CD4-positive, CD25-positive, alpha-beta regulatory T cell (primary cell): ENCODE measurements at regions not wholly inside any gene's neighbourhood (a gene's known extent, or its start where the extent isn't known, plus 50 kb on each side); places are given as distances from the start of the nearest gene placed in this dataset.

ENCODE experiments used
- ATAC-seq, 2 donors: fragments of 150-1000 bp; cut with Tn5 transposase; one replicate each; pipeline ENCODE4 v1.10.0; 2021; ENCODE audit warnings: low read depth in 2 of 2, moderate number of reproducible peaks in 2 of 2, moderate library complexity in 1 of 2
- DNase-seq, 3 donors: peaks; one replicate each; pipeline versions ENCODE4 v3.0.0 to v3.0.0-alpha.2; 2012 to 2022; ENCODE audit warnings: mixed read lengths in 1 of 3
- H3K27ac ChIP-seq: one replicate; pipeline ENCODE4 v1.7.0; 2013; ENCODE audit warnings: mild to moderate bottlenecking, low read length; ENCODE audit not compliant: insufficient read depth, poor library complexity, severe bottlenecking
- H3K27me3 ChIP-seq: one replicate; pipeline ENCODE4 v1.7.0; 2013; ENCODE audit warnings: low read length; ENCODE audit not compliant: control insufficient read depth, insufficient read depth
- H3K36me3 ChIP-seq: one replicate; pipeline ENCODE4 v1.7.0; 2013; ENCODE audit warnings: mild to moderate bottlenecking, low read length, moderate library complexity; ENCODE audit not compliant: control insufficient read depth, insufficient read depth
- H3K4me1 ChIP-seq: 2 replicates; pipeline ENCODE4 v1.7.0; 2013; ENCODE audit warnings: mild to moderate bottlenecking, low read length; ENCODE audit not compliant: insufficient read depth, control insufficient read depth, poor library complexity, severe bottlenecking
- H3K4me3 ChIP-seq: one replicate; pipeline ENCODE4 v1.7.0; 2013; ENCODE audit warnings: low read depth, mild to moderate bottlenecking, low read length, moderate library complexity
- H3K9me3 ChIP-seq, 2 experiments: 1 replicate in 1 of 2; 2 replicates in 1 of 2; pipeline ENCODE4 v1.7.0; 2013; ENCODE audit warnings: low read length in 2 of 2, mild to moderate bottlenecking in 1 of 2, moderate library complexity in 1 of 2; ENCODE audit not compliant: control insufficient read depth in 2 of 2
- H3K27ac Mint-ChIP-seq, 3 donors: one replicate each; pipeline ENCODE4 v1.8.0; 2020 to 2022; ENCODE audit warnings: mild to moderate bottlenecking in 3 of 3, mixed read lengths in 3 of 3, moderate library complexity in 2 of 3
- H3K27me3 Mint-ChIP-seq: one replicate; pipeline ENCODE4 v1.8.0; 2022; ENCODE audit warnings: mild to moderate bottlenecking, mixed read lengths
- H3K36me3 Mint-ChIP-seq: one replicate; pipeline ENCODE4 v1.8.0; 2020; ENCODE audit warnings: mixed read lengths
- H3K4me1 Mint-ChIP-seq, 4 donors: one replicate each; pipeline ENCODE4 v1.8.0; 2020 to 2022; ENCODE audit warnings: mixed read lengths in 4 of 4, mild to moderate bottlenecking in 1 of 4
- H3K4me3 Mint-ChIP-seq, 4 donors: one replicate each; pipeline ENCODE4 v1.8.0; 2020 to 2022; ENCODE audit warnings: mild to moderate bottlenecking in 4 of 4, mixed read lengths in 4 of 4, moderate library complexity in 3 of 4
- H3K9me3 Mint-ChIP-seq, 7 donors: one replicate each; pipeline ENCODE4 v1.8.0; 2020 to 2022; ENCODE audit warnings: mixed read lengths in 7 of 7, mild to moderate bottlenecking in 3 of 7, moderate library complexity in 2 of 7

DNA sequence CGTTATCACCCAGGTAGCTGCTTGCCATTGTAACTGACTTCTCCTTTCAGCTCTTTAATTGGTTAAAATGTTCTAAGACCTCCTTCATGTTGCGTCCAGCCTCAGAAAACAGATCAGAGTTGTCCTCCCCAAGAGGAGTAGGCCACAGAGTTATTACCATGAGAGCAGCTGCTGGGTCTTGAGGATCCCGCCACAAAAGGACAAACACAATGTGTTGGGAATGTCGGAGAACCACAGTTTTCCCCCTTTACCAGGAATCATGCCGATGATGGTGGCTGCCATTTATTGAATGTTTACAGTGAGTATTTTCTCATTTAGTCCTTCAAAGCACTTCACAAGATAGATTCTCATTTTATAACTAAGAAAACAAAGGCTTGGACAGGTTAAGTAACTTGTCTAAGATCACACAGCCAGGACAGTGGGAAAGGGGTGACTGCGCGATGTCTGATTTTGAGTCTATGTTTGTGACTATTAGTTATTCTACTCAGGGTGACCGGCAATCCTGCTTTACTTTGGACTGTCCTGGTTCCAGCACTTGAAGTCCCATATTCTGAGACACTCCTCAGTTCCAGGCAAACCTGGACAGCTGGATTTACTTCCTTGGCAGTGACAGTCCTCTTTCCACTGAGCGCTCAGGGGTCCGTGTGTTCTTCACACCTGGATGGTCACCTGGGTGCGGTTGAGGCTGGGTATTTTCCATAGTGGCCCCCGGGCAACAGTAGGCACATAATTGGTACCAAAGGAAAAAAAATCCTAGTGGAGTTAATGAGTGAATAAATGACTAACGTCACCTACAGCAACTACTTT, 93.6 kb downstream of the LIPG start:
- no peaks in the 10 kb centered on the region for H3K4me1 ChIP-seq
- Mint-ChIP-seq H3K4me3 (peak overlapping the region in 1 of 4 donors; percentile 7), H3K36me3 (no peaks in the 10 kb centered on the region), H3K4me1 (peaks cover 0 to 3% (median 1%) of the 10 kb centered on the region in 4 donors), H3K9me3 (no peaks in the 10 kb centered on the region), H3K27ac (no peak overlapping the region), H3K27me3 (peaks cover 19% of the 10 kb centered on the region)
- no peak for ATAC-seq
- H3K27ac ChIP-seq: no peak overlapping the region
- peaks cover 2% of the 10 kb centered on the region for H3K27me3 ChIP-seq
- H3K36me3 ChIP-seq: no peaks in the 10 kb centered on the region
- H3K9me3 ChIP-seq: no peaks in the 10 kb centered on the region
- H3K4me3 ChIP-seq: no peak overlapping the region
- no peak for DNase-seq

DNA sequence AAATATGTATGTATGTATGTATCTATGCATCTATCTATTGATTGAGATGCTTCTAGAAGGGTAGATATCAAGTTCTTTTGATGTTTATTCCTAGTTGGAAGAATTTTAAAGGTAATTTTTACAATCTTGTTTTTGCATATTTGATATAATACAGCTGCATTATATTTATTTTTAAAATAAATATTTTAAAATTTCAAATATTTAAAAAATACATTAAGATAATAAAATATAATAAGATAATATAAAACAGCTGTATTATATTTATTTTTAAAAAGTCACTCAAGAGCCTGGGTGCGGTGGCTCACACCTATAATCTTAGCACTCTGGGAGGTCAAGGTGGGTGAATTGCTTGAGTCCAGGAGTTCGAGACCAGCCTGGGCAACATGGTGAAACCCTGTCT, 92.5 kb downstream of the LIPG start:
- H3K4me3 Mint-ChIP-seq: no peak overlapping the region
- H3K27ac Mint-ChIP-seq: no peak overlapping the region
- H3K4me1 Mint-ChIP-seq: peaks cover 0 to 3% (median 1%) of the 10 kb centered on the region in 4 donors
- ATAC-seq: no peak
- H3K27me3 Mint-ChIP-seq: peaks cover 15% of the 10 kb centered on the region
- no peak for DNase-seq
- Histone ChIP-seq H3K4me1 (no peaks in the 10 kb centered on the region), H3K36me3 (no peaks in the 10 kb centered on the region), H3K4me3 (no peak overlapping the region), H3K27me3 (no peaks in the 10 kb centered on the region), H3K9me3 (no peaks in the 10 kb centered on the region), H3K27ac (no peak overlapping the region)
- H3K36me3 Mint-ChIP-seq: no peaks in the 10 kb centered on the region
- H3K9me3 Mint-ChIP-seq: no peaks in the 10 kb centered on the region

DNA sequence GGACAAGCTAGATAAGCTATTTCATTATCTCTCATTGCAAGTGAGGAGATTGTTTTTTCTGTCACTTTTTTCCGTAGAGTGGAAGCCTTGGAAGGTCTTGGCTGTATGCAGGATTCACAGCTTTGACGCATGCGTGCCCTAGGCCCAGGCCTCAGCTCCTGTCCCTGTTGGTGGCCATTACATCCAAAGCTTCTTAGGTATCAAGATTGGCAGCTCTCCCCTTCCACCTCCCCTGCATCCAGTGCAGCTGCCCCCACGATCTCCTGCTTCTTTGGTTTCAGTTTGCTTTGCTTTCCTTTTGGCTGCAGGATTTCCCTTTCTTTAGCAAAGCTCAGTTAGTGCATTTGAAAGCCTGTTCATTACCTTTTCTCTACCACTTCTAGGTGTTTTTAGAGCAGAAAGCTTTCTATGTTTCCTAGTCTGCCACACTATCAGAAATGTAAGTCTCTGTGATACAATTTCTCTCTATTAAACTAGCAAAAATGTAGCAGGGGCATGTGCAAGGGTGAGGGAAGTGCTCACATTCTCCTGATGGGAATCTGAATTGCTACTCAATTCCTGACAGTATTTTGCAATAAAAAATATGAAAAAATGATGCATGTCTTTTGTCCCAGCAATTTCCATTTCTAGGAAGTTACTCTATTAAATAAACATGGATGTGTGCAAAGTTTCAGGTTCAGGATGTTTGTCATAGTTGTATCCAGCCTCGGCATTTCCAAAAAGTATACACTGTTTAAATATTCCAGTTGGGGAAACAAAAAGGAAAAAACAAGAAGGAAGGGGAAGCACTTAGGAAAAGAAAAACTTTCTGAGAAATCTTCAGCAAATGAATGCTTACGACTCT, 91.2 kb downstream of the LIPG start:
- Mint-ChIP-seq H3K9me3 (no peaks in the 10 kb centered on the region), H3K27ac (peak overlapping the region in 1 of 3 donors; percentile 45), H3K36me3 (no peaks in the 10 kb centered on the region), H3K4me1 (peaks cover 0 to 3% (median 1%) of the 10 kb centered on the region in 4 donors), H3K27me3 (peaks cover 15% of the 10 kb centered on the region), H3K4me3 (no peak overlapping the region)
- DNase-seq: no peak
- no peaks in the 10 kb centered on the region for H3K36me3 ChIP-seq
- no peak overlapping the region for H3K4me3 ChIP-seq
- H3K4me1 ChIP-seq: no peaks in the 10 kb centered on the region
- H3K27me3 ChIP-seq: no peaks in the 10 kb centered on the region
- no peak overlapping the region for H3K27ac ChIP-seq
- no peak for ATAC-seq
- no peaks in the 10 kb centered on the region for H3K9me3 ChIP-seq

DNA sequence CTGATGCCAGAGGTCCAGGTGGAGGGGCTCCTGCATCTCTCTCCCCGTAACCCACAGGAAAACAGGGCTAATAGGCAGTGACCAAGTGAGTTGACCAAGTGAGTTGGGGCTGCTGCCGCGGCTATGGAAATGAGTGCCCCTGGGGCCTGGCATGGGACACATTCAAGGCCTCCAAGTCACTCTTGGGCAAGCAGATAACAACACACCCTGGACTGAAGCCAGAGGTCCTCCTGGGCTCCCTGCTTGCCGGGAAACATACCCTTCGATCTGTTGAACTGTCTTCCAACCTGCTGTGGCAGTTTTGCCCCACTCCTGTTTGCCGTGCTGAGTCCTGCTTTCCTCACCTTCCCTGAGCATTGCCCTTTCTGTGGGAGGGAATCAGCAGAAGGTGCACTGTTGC, 89.2 kb downstream of the LIPG start:
- Mint-ChIP-seq H3K36me3 (no peaks in the 10 kb centered on the region), H3K4me3 (no peak overlapping the region), H3K27ac (no peak overlapping the region), H3K9me3 (no peaks in the 10 kb centered on the region), H3K27me3 (peaks cover 15% of the 10 kb centered on the region), H3K4me1 (peaks cover 0 to 3% (median 1%) of the 10 kb centered on the region in 4 donors)
- no peak for DNase-seq
- H3K36me3 ChIP-seq: no peaks in the 10 kb centered on the region
- no peak overlapping the region for H3K4me3 ChIP-seq
- H3K4me1 ChIP-seq: no peaks in the 10 kb centered on the region
- H3K9me3 ChIP-seq: no peaks in the 10 kb centered on the region
- no peaks in the 10 kb centered on the region for H3K27me3 ChIP-seq
- H3K27ac ChIP-seq: no peak overlapping the region
- ATAC-seq: no peak

DNA sequence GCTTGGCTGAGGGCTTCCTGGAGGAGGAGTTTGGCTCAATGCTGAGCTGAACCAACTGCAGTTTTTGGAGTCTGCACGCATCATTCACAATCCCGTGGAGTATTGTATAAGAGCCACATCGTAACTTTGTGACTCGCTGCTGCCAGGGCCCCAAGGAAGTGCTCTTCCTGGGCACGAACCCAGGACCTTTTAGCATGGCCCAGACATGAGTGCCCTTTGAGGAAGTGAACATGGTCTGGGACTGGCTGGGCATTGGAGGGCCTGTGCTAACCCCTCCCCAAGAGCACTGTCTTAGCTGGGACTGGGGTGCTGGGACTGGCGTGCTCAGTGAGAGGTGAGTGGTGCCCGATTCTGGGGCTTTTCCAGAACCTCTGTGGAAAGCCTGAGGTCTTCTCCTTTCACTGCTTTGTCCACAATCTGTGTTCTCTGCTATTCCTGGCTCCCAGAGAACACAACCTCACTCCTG, 88.6 kb downstream of the LIPG start:
- ATAC-seq (no peak), DNase-seq (no peak)
- Histone ChIP-seq H3K4me3 (no peak overlapping the region), H3K36me3 (no peaks in the 10 kb centered on the region), H3K27ac (no peak overlapping the region), H3K27me3 (no peaks in the 10 kb centered on the region), H3K4me1 (no peaks in the 10 kb centered on the region), H3K9me3 (no peaks in the 10 kb centered on the region)
- Mint-ChIP-seq H3K27ac (no peak overlapping the region), H3K27me3 (peaks cover 15% of the 10 kb centered on the region), H3K9me3 (no peaks in the 10 kb centered on the region), H3K4me3 (no peak overlapping the region), H3K4me1 (peaks cover 0 to 3% (median 1%) of the 10 kb centered on the region in 4 donors), H3K36me3 (no peaks in the 10 kb centered on the region)

DNA sequence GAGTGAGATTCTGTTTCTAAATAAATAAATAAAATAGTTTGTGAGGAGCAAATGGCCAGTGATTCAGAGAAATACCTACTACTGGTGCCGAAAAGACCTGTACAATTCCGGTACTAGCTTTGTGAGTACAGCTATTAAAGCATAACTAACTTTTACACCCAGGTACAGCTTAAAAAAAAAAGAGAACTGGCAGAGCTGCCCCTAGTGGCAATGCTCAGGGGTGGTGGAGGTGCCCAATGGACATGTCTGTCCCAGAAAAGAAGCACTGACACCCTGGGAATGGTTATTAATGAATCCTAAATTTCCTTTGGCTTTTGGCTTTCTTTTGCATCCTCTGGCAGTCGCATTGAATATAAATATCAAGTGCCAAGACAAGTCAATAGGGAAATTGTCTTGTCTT, 87.0 kb downstream of the LIPG start:
- no peak overlapping the region for H3K4me3 Mint-ChIP-seq
- no peak overlapping the region for H3K27ac Mint-ChIP-seq
- peaks cover 0 to 3% (median 1%) of the 10 kb centered on the region in 4 donors for H3K4me1 Mint-ChIP-seq
- Histone ChIP-seq H3K27ac (no peak overlapping the region), H3K9me3 (no peaks in the 10 kb centered on the region), H3K4me1 (no peaks in the 10 kb centered on the region), H3K36me3 (no peaks in the 10 kb centered on the region), H3K4me3 (no peak overlapping the region), H3K27me3 (no peaks in the 10 kb centered on the region)
- ATAC-seq: no peak
- DNase-seq: no peak
- peaks cover 10% of the 10 kb centered on the region for H3K27me3 Mint-ChIP-seq
- no peaks in the 10 kb centered on the region for H3K9me3 Mint-ChIP-seq
- no peaks in the 10 kb centered on the region for H3K36me3 Mint-ChIP-seq
